Epithelial cell of prostate (primary cell): ENCODE measurements at regions not wholly inside any gene's neighbourhood (a gene's known extent, or its start where the extent isn't known, plus 50 kb on each side); places are given as distances from the start of the nearest gene placed in this dataset.

Source experiments
- DNase-seq: peaks from one replicate; pipeline ENCODE4 v3.0.0-alpha.2; 2011; ENCODE audit warnings: low read depth, low spot score
- H3K27ac ChIP-seq: fragments of 450-650 bp; 2 replicates; pipeline ENCODE4 v1.5.1; 2017; ENCODE audit warnings: mild to moderate bottlenecking

GRCh38 chr10:130889780-130890179, 421.7 kb downstream of the TCERG1L start:
- no peak for DNase-seq
- H3K27ac ChIP-seq: no peak overlapping the region

GRCh38 chr10:130891066-130891465, 420.5 kb downstream of the TCERG1L start:
- H3K27ac ChIP-seq: no peak overlapping the region
- no peak for DNase-seq

DNA sequence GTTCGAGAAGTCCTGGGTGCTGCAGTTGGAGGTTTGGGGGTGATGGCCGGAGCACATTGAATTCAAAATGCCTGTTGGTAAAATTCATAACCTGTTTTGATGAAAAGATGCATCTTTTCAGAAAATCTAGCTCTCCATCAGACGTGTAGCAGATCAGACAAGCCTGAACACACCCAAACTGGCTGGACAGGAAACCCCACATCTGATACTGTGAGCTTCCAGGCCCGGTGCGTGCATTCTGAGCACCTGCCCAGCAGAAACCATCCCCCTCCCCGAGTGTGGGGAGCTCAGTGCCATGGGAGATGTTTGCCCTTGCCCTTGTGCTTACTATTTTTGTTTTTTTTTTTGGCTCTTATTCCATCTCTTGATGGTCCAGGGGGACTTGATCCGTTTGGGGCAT, 417.1 kb downstream of the TCERG1L start:
- no peak for DNase-seq

DNA sequence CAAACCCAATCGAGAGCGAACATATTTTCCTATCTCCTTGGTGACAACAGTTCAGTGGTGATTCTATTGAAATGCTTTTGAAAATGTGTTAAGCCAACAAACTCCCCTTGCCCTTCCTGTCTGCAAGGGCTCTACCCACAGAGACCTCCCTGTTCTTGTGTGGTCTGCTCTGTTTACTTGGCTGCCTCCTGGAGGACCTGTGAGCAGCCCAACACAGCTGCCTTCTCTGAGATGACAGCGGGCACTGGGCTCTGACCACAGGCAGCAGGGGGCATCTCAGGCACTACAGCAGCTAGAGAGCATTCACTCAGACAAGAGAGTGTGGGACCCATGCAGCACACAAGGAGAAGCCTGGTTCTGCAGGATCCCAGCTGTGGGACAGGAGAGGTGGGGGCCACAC, 416.4 kb downstream of the TCERG1L start:
- no peak overlapping the region for H3K27ac ChIP-seq
- no peak for DNase-seq

More for the DNA sequence above, 417.1 kb downstream of the TCERG1L start:
- H3K27ac ChIP-seq: no peak overlapping the region

- H3K27ac ChIP-seq: no peak overlapping the region
- no peak for DNase-seq
Observed at GRCh38 chr10:130897815-130898214, 413.7 kb downstream of the TCERG1L start.

DNA sequence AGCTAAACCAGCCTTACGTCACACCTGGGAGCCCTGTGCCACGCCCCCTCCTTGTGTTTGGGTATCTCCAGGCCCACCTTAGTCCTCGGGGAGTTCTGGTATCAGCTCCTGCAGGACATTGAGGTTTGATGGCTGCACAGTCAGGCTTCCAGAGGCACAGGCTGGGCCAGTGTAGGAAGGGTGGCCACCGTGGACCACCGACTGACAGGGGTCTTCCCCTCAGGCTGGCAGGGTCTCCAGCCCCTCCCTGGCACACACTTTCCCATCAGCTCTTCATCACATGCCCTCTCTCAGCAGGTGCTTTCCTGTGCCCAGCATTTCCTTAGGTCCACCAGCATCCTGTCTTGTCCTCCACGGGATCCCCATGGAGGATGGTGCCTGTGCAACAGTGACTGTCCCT, 413.1 kb downstream of the TCERG1L start:
- no peak overlapping the region for H3K27ac ChIP-seq
- no peak for DNase-seq

GRCh38 chr10:130899856-130900255, 411.7 kb downstream of the TCERG1L start:
- H3K27ac ChIP-seq: no peak overlapping the region
- no peak for DNase-seq

GRCh38 chr10:130900441-130901160, 410.9 kb downstream of the TCERG1L start:
- no peak overlapping the region for H3K27ac ChIP-seq
- no peak for DNase-seq

- no peak overlapping the region for H3K27ac ChIP-seq
Observed at GRCh38 chr10:130901311-130902165, 410.0 kb downstream of the TCERG1L start.

DNA sequence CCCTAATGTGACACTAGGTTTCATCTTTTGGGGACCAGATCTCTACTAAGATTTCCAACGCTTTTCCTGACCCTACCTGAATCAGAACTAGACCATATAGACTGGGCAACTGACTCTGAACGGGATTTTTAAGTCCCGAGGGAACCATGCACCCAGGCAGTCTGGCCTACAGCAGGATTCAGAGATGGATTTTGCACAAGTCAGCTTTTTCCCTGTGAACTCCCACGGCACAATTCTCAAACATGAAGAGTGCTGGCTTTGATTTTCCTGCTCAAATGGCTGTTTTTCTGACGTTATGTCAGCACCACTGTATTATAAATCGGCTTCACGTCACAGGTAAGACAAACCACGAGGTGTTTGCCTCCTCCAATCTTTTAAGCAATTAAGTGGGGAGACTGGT, 409.1 kb downstream of the TCERG1L start:
- no peak overlapping the region for H3K27ac ChIP-seq
- no peak for DNase-seq

More at GRCh38 chr10:130901311-130902165, 410.0 kb downstream of the TCERG1L start:
- DNase-seq: no peak

GRCh38 chr10:130902929-130903328, 408.6 kb downstream of the TCERG1L start:
- no peak for DNase-seq
- no peak overlapping the region for H3K27ac ChIP-seq

DNA sequence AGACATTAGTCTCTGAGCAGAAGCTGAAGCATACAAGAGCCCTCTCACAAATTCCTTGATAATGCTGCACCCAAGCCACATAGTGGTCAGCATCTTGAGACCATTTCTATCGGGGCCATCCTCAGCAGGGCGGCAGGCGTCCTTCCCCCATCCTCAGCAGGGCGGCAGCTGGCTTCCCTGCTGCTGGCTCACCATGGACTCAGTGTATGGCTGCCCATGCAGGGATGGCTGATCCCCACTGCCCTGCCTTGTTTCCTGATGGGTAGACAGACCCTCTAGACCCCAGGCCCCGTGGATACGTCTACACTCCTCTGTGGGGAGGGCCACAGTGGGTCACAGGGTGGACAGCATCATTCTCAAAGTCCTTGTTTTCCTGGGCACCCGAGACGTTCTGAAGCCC, 406.8 kb downstream of the TCERG1L start:
- no peak overlapping the region for H3K27ac ChIP-seq
- no peak for DNase-seq

DNA sequence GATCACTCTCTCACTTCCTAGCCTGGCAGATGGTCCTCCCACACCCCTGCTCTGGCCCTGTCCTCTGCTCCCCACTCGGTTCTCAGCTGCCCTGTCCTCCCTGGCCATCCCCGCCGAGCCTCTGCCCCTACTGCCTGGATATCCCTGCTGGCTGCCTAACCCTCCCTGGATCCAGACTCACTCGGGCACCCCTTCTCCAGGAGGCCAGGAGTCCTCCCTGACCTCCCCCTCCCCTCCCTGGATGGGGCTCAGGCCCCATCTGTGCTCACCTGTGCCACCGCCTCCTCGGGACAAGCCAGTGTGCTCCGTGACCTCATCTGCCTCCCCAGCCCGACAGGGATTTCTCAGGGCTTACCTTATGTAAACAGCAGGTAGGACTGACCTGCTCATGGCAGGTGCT, 406.1 kb downstream of the TCERG1L start:
- no peak for DNase-seq
- H3K27ac ChIP-seq: no peak overlapping the region

DNA sequence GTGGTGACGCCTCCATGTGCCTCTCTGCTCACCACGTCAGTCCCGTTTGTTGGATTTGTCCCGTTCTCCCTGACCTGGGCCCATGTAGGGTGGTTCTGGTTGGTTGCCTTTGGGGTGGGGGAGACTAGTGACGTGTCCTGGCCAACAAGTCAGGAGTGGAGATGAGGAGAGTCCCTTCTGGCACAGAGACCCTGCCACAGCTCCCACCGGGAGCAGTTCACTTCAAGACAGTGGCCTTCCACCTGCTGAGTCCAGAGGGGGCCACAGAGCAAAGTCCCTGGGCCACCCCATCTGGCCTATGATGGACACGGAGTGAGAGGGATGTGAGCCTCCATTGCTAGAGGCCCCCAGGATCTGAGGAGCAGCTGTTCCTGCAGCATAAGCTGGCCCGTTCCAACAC, 405.6 kb downstream of the TCERG1L start:
- no peak for DNase-seq

GRCh38 chr10:130910848-130911247, 400.7 kb downstream of the TCERG1L start:
- no peak for DNase-seq
- H3K27ac ChIP-seq: no peak overlapping the region

More for the DNA sequence above, 405.6 kb downstream of the TCERG1L start:
- no peak overlapping the region for H3K27ac ChIP-seq

DNA sequence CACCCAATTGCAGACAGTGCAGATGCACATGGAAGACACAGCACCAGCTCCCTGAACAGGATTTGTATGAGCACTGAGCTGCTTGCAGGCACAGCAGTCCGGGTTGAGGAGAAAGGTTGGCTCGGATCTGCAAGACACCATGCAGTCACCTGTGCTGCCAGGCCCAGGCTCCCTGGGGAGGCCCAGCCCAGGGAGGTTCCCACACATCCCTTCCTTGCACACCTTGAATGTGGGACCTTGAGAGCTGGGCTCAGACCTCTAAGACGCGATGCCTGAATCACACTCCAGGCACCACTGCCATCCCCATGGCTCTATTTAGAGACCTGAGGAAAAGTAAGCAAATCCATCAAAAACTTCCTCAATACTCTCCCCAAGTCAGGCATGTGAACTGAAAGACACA, 397.7 kb downstream of the TCERG1L start:
- no peak for DNase-seq

GRCh38 chr10:130914367-130914766, 397.2 kb downstream of the TCERG1L start:
- no peak overlapping the region for H3K27ac ChIP-seq
- DNase-seq: no peak

More for the DNA sequence above, 397.7 kb downstream of the TCERG1L start:
- no peak overlapping the region for H3K27ac ChIP-seq

DNA sequence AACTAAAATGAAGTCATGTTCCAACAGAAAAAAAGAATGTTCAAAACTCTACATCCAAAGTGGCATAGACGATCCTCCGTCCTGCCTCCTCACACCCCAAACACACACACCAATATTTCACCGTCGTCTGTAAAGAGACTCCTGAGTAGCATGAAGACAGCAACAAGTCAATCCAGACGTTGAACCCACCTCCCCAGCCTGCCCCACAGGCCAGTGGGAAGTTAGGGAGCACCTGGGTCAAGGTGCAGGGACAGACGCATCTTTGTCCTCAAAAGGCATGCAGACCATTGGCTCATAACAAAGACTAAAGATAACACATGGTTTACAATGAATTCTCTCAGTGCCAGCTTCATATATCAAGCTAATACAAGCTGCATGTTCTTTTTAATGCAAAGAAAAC, 396.5 kb downstream of the TCERG1L start:
- DNase-seq: no peak

DNA sequence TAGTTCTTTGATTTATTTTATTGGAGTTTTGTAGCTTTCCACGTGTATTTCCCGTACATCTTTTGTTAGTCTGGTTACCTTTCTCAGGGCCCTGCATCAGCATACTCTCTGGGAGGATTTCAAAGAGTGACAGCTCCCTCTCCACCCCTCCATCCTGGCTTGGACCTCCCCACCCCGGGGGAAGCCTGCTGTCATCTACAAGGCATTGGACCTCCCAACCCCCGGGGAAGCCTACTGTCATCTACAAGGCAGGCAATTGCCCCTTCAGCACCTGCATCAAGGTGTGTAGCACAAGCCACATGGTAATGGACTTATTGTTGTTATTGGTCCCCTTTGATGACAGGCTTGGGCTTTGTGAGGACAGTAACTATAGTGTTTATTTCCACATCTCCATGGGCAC, 390.1 kb downstream of the TCERG1L start:
- DNase-seq: no peak
- H3K27ac ChIP-seq: no peak overlapping the region

More for the DNA sequence above, 396.5 kb downstream of the TCERG1L start:
- no peak overlapping the region for H3K27ac ChIP-seq

GRCh38 chr10:130921911-130922440, 389.5 kb downstream of the TCERG1L start:
- no peak overlapping the region for H3K27ac ChIP-seq
- DNase-seq: no peak

GRCh38 chr10:130923596-130923995, 387.9 kb downstream of the TCERG1L start:
- H3K27ac ChIP-seq: no peak overlapping the region
- no peak for DNase-seq
